H1 (cell line): ENCODE measurements at regions not wholly inside any gene's neighbourhood (a gene's known extent, or its start where the extent isn't known, plus 50 kb on each side); places are given as distances from the start of the nearest gene placed in this dataset.
"Not testable (repeated sequence)": the region's sequence is repeated elsewhere in the genome, so short reads cannot be mapped to it uniquely, and the experiment has no call there.

Experiments
- CTCF ChIA-PET: fragments of 300-600 bp; sonication (Branson Sonifier 250); formaldehyde crosslinking; loops from one replicate; lab custom pipeline; 2021; ENCODE audit not compliant: partially characterized antibody; lab: Charles Lee
- POLR2A ChIA-PET: fragments of 300-600 bp; sonication (Branson Sonifier 250); formaldehyde crosslinking; loops from one replicate; lab custom pipeline; 2021; ENCODE audit warnings: inconsistent platforms; ENCODE audit not compliant: partially characterized antibody; lab: Charles Lee
- DNase-seq, 2 experiments: peaks; one replicate each; pipeline versions ENCODE4 v3.0.0 to v3.0.0-alpha.2; 2010 to 2022; ENCODE audit warnings: low spot score in 2 of 2, low read depth in 1 of 2, mixed read lengths in 1 of 2
- FAIRE-seq: peaks from 2 replicates; lab custom pipeline; 2011; peaks lifted over from hg19 to GRCh38; lab: Jason Lieb, UNC
- H2AFZ ChIP-seq: 2 replicates; pipeline ENCODE4 v1.8.1; 2012; ENCODE audit warnings: low read length, inconsistent platforms
- H2AK5ac ChIP-seq: 2 replicates; pipeline ENCODE4 v1.6.1; 2013; ENCODE audit warnings: low read depth, low read length
- H2BK120ac ChIP-seq: replicated peaks from 2 replicates; pipeline ENCODE3; 2013; ENCODE audit warnings: low read depth, low read length, inconsistent platforms
- H2BK12ac ChIP-seq: 2 replicates; pipeline ENCODE4 v1.6.1; 2013; ENCODE audit warnings: low read depth, low read length
- H2BK15ac ChIP-seq: 2 replicates; pipeline ENCODE4 v1.6.1; 2013; ENCODE audit warnings: low read length
- H2BK20ac ChIP-seq: 2 replicates; pipeline ENCODE4 v1.6.1; 2013; ENCODE audit warnings: low read length
- H2BK5ac ChIP-seq: 2 replicates; pipeline ENCODE4 v1.6.1; 2013; ENCODE audit warnings: low read depth, low read length
- H3K14ac ChIP-seq: 2 replicates; pipeline ENCODE4 v1.6.1; 2013; ENCODE audit warnings: inconsistent platforms; ENCODE audit not compliant: insufficient read length
- H3K18ac ChIP-seq: 2 replicates; pipeline ENCODE4 v1.6.1; 2013; ENCODE audit warnings: low read length; ENCODE audit errors: extremely low read depth
- H3K23ac ChIP-seq: 2 replicates; pipeline ENCODE4 v1.6.1; 2013; ENCODE audit warnings: inconsistent platforms; ENCODE audit not compliant: insufficient read length
- H3K23me2 ChIP-seq: 2 replicates; pipeline ENCODE4 v1.6.1; 2013; ENCODE audit warnings: low read depth, low read length
- H3K27ac ChIP-seq: 2 replicates; pipeline ENCODE4 v1.6.1; 2011; ENCODE audit warnings: low read depth, low read length, inconsistent platforms
- H3K27me3 ChIP-seq, 4 experiments: replicated peaks in 1 of 4; 1 replicate in 1 of 4; 2 replicates in 3 of 4; pipeline versions ENCODE4 v1.6.1 to v1.8.1; 2011 to 2013; ENCODE audit warnings: low read length in 3 of 4, mild to moderate bottlenecking in 3 of 4, inconsistent platforms in 2 of 4, mixed read lengths in 2 of 4, moderate library complexity in 1 of 4; ENCODE audit not compliant: control insufficient read depth in 3 of 4, insufficient read depth in 3 of 4; ENCODE audit errors: extremely low read depth in 1 of 4
- H3K36me3 ChIP-seq, 4 experiments: 2 replicates each; pipeline versions ENCODE4 v1.6.1 to v1.8.1; 2011 to 2013; ENCODE audit warnings: mild to moderate bottlenecking in 4 of 4, low read length in 3 of 4, moderate library complexity in 2 of 4, control low read depth in 1 of 4, inconsistent platforms in 1 of 4; ENCODE audit not compliant: insufficient read depth in 4 of 4, control insufficient read depth in 2 of 4
- H3K4ac ChIP-seq: replicated peaks from 2 replicates; pipeline ENCODE3; 2013; ENCODE audit warnings: low read length, low read depth, mixed read lengths, inconsistent platforms; ENCODE audit not compliant: insufficient read length
- H3K4me1 ChIP-seq, 4 experiments: replicated peaks in 1 of 4; 1 replicate in 1 of 4; 2 replicates in 3 of 4; pipeline versions ENCODE4 v1.6.1 to v1.8.1; 2011 to 2013; ENCODE audit warnings: low read length in 3 of 4, inconsistent platforms in 2 of 4, mixed read lengths in 1 of 4; ENCODE audit not compliant: insufficient read depth in 4 of 4, control insufficient read depth in 3 of 4
- H3K4me2 ChIP-seq, 2 experiments: 2 replicates each; pipeline versions ENCODE4 v1.6.1 to v1.8.1; 2011 to 2013; ENCODE audit warnings: low read depth in 2 of 2, low read length in 2 of 2, control low read depth in 1 of 2, inconsistent platforms in 1 of 2, mild to moderate bottlenecking in 1 of 2; ENCODE audit not compliant: insufficient read depth in 1 of 2
- H3K4me3 ChIP-seq, 4 experiments: fragments of 200-600, 300-600 bp in 1 of 4; sonication (generic), shearing (Covaris generic), sonication (Bioruptor Twin) in 1 of 4; 2 replicates each; pipeline versions ENCODE4 v1.5.1 to v1.8.1; 2011 to 2016; ENCODE audit warnings: low read length in 4 of 4, low read depth in 3 of 4, control low read depth in 2 of 4, inconsistent platforms in 2 of 4, mild to moderate bottlenecking in 2 of 4, mixed read lengths in 1 of 4, moderate library complexity in 1 of 4; ENCODE audit not compliant: insufficient read depth in 2 of 4; ENCODE audit errors: extremely low read depth in 1 of 4
- H3K56ac ChIP-seq: replicated peaks from 2 replicates; pipeline ENCODE3; 2013; ENCODE audit warnings: low read depth, mild to moderate bottlenecking, mixed read lengths, low read length, inconsistent platforms; ENCODE audit not compliant: insufficient read length
- H3K79me1 ChIP-seq: 2 replicates; pipeline ENCODE4 v1.6.1; 2013; ENCODE audit warnings: low read depth, low read length, control low read depth
- H3K79me2 ChIP-seq, 2 experiments: 2 replicates each; pipeline versions ENCODE4 v1.6.1 to v1.8.1; 2012 to 2013; ENCODE audit warnings: low read length in 2 of 2, mild to moderate bottlenecking in 2 of 2, inconsistent platforms in 1 of 2; ENCODE audit not compliant: insufficient read depth in 2 of 2, control insufficient read depth in 1 of 2
- H3K9ac ChIP-seq, 4 experiments: replicated peaks in 1 of 4; 1 replicate in 1 of 4; 2 replicates in 3 of 4; pipeline versions ENCODE4 v1.6.1 to v1.8.1; 2011 to 2013; ENCODE audit warnings: low read depth in 3 of 4, low read length in 3 of 4, control low read depth in 2 of 4, mild to moderate bottlenecking in 2 of 4, moderate library complexity in 2 of 4, inconsistent platforms in 1 of 4; ENCODE audit errors: extremely low read depth in 1 of 4
- H3K9me3 ChIP-seq, 2 experiments: 2 replicates each; pipeline versions ENCODE4 v1.6.1 to v1.8.1; 2012 to 2013; ENCODE audit warnings: mild to moderate bottlenecking in 2 of 2, moderate library complexity in 2 of 2, control low read depth in 1 of 2, inconsistent platforms in 1 of 2, low read depth in 1 of 2, low read length in 1 of 2, mixed read lengths in 1 of 2; ENCODE audit not compliant: insufficient read depth in 2 of 2
- H4K20me1 ChIP-seq, 2 experiments: replicated peaks in 1 of 2; 2 replicates each; pipeline versions ENCODE3 to v1.8.1; 2011 to 2013; ENCODE audit warnings: inconsistent platforms in 2 of 2, low read length in 2 of 2, mild to moderate bottlenecking in 1 of 2; ENCODE audit not compliant: insufficient read depth in 2 of 2, control insufficient read depth in 1 of 2
- H4K5ac ChIP-seq: 2 replicates; pipeline ENCODE4 v1.6.1; 2013; ENCODE audit warnings: low read length, low read depth, mixed read lengths, inconsistent platforms; ENCODE audit not compliant: insufficient read length
- H4K8ac ChIP-seq: 2 replicates; pipeline ENCODE4 v1.8.0; 2013; ENCODE audit warnings: mild to moderate bottlenecking, moderate library complexity, low read length, inconsistent platforms; ENCODE audit not compliant: insufficient read depth; ENCODE audit errors: extremely low read depth
- H4K91ac ChIP-seq: replicated peaks from 2 replicates; pipeline ENCODE3; 2013; ENCODE audit warnings: low read length, mixed read lengths, inconsistent platforms; ENCODE audit not compliant: insufficient read length
- WGBS, 2 experiments: shearing (Covaris generic) in 1 of 2; methylation state at CpG; one replicate each; pipeline versions ENCODE4 v1.1.6 to v1.1.7; 2013 to 2015; ENCODE audit warnings: low lambda C conversion rate in 2 of 2, mixed read lengths in 2 of 2, inconsistent platforms in 1 of 2, low coverage in 1 of 2, missing lambda C conversion rate in 1 of 2; ENCODE audit not compliant: insufficient replicate concordance in 2 of 2, insufficient coverage in 1 of 2, insufficient read length in 1 of 2; ENCODE audit errors: extremely low coverage in 1 of 2, missing lambda C conversion rate in 1 of 2; 5-methylcytosine and 5-hydroxymethylcytosine counted together

DNA sequence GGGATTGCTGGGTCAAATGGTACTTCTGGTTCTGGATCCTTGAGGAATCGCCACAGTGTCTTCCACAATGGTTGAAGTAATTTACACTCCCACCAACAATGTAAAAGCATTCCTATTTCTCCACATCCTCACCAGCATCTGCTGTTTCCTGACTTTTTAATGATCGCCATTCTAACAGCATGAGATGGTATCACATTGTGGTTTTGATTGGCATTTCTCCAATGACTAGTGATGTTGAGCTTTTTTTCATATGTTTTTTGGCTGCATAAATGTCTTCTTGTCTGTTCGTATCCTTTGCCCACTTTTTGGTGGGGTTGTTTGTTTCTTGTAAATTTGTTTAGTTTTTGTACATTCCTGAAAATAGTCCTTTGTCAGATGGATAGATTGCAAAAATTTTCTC lies 2125.7 kb downstream of the PCDH9 start:
- H2BK120ac ChIP-seq, H4K8ac ChIP-seq, H2AFZ ChIP-seq, H3K56ac ChIP-seq, DNase-seq, H3K9ac ChIP-seq, H2BK15ac ChIP-seq, H2AK5ac ChIP-seq, H2BK12ac ChIP-seq, H2BK5ac ChIP-seq, H3K36me3 ChIP-seq, H3K4me3 ChIP-seq, H3K79me1 ChIP-seq, H3K23ac ChIP-seq, POLR2A ChIA-PET, H3K27me3 ChIP-seq, H4K91ac ChIP-seq, H3K14ac ChIP-seq, H4K5ac ChIP-seq, H3K4me1 ChIP-seq, CTCF ChIA-PET, H3K79me2 ChIP-seq, FAIRE-seq, H3K18ac ChIP-seq, H3K4ac ChIP-seq, H2BK20ac ChIP-seq, H3K4me2 ChIP-seq, H3K9me3 ChIP-seq, H3K23me2 ChIP-seq, H3K27ac ChIP-seq, H4K20me1 ChIP-seq: not testable (repeated sequence)
- WGBS, 2 experiments: 95% methylated on average over 3 of the region's 3 CpGs; no CpG with 5 or more reads in 1 of the 2 experiments
